HuH-7.5 (cell line): ENCODE measurements at regions not wholly inside any gene's neighbourhood (a gene's known extent, or its start where the extent isn't known, plus 50 kb on each side); places are given as distances from the start of the nearest gene placed in this dataset.
"Not testable (repeated sequence)": the region's sequence is repeated elsewhere in the genome, so short reads cannot be mapped to it uniquely, and the experiment has no call there.

Experiments
- DNase-seq: peaks from one replicate; pipeline ENCODE4 v3.0.0; 2011; ENCODE audit warnings: low spot score

GRCh38 chr11:33527738-33528137 is 172.9 kb downstream of the C11orf91 start:
- DNase-seq: not testable (repeated sequence)

- no peak for DNase-seq
Observed at GRCh38 chr11:33525789-33526188, 174.8 kb downstream of the C11orf91 start.

- no peak for DNase-seq
Observed at GRCh38 chr11:33521384-33521783, 179.2 kb downstream of the C11orf91 start.

- DNase-seq: no peak
Observed at GRCh38 chr11:33520112-33520511, 180.5 kb downstream of the C11orf91 start.

GRCh38 chr11:33515347-33515746 is 185.3 kb downstream of the C11orf91 start:
- no peak for DNase-seq

GRCh38 chr11:33514079-33514925 is 186.3 kb downstream of the C11orf91 start:
- no peak for DNase-seq

- DNase-seq: no peak
Observed at GRCh38 chr11:33509632-33510031, 191.0 kb downstream of the C11orf91 start.

GRCh38 chr11:33507967-33508366 is 192.7 kb downstream of the C11orf91 start:
- no peak for DNase-seq

- no peak for DNase-seq
Observed at GRCh38 chr11:33507356-33507755, 193.3 kb downstream of the C11orf91 start.

GRCh38 chr11:33505093-33505492 is 195.5 kb downstream of the C11orf91 start:
- no peak for DNase-seq

- DNase-seq: no peak
Observed at GRCh38 chr11:33500861-33501479, 199.7 kb downstream of the C11orf91 start.

GRCh38 chr11:33500332-33500731 is 200.3 kb downstream of the C11orf91 start:
- no peak for DNase-seq

GRCh38 chr11:33492596-33492995 is 208.0 kb downstream of the C11orf91 start:
- DNase-seq: no peak

GRCh38 chr11:33490842-33491370 is 209.7 kb downstream of the C11orf91 start:
- no peak for DNase-seq

GRCh38 chr11:33488971-33489370 is 211.7 kb downstream of the C11orf91 start:
- DNase-seq: no peak

- DNase-seq: no peak
Observed at GRCh38 chr11:33480626-33481025, 220.0 kb downstream of the C11orf91 start.

GRCh38 chr11:33479231-33479630 is 221.4 kb downstream of the C11orf91 start:
- no peak for DNase-seq

GRCh38 chr11:33478111-33478573 is 221.0 kb downstream of the HIPK3 start:
- no peak for DNase-seq

GRCh38 chr11:33476945-33477606 is 219.9 kb downstream of the HIPK3 start:
- DNase-seq: no peak

- no peak for DNase-seq
Observed at GRCh38 chr11:33475993-33476392, 218.8 kb downstream of the HIPK3 start.

- DNase-seq: no peak
Observed at GRCh38 chr11:33474866-33475265, 217.7 kb downstream of the HIPK3 start.

- no peak for DNase-seq
Observed at GRCh38 chr11:33471541-33471940, 214.4 kb downstream of the HIPK3 start.

GRCh38 chr11:33467966-33468365 is 210.8 kb downstream of the HIPK3 start:
- DNase-seq: no peak
